CD4-positive, alpha-beta T cell (primary cell): ENCODE measurements at regions not wholly inside any gene's neighbourhood (a gene's known extent, or its start where the extent isn't known, plus 50 kb on each side); places are given as distances from the start of the nearest gene placed in this dataset.

ENCODE experiments used
- ATAC-seq: fragments of 200-7000 bp; cut with Tn5 transposase; one replicate; pipeline ENCODE4 v1.10.0; 2022; ENCODE audit warnings: mild to moderate bottlenecking; ENCODE audit not compliant: poor library complexity
- CTCF ChIA-PET: fragments of 350-600 bp; sonication (Branson Sonifier 250); formaldehyde crosslinking; loops from one replicate; lab custom pipeline; 2021; ENCODE audit warnings: antibody characterized with exemption, inconsistent platforms; lab: Charles Lee
- POLR2A ChIA-PET: fragments of 350-600 bp; sonication (Branson Sonifier 250); formaldehyde crosslinking; loops from one replicate; lab custom pipeline; 2021; ENCODE audit warnings: antibody characterized with exemption, inconsistent platforms; lab: Charles Lee
- DNase-seq, 14 experiments: peaks; one replicate each; pipeline ENCODE4 v3.0.0-alpha.2; 2013 to 2020; ENCODE audit warnings: mixed read lengths in 2 of 14
- H3K27ac ChIP-seq, 2 donors: one replicate each; pipeline versions ENCODE4 v1.5.1 to v1.7.0; 2013; ENCODE audit warnings: low read length in 2 of 2, low read depth in 1 of 2, mild to moderate bottlenecking in 1 of 2
- H3K27me3 ChIP-seq, 2 experiments: 1 replicate in 1 of 2; 2 replicates in 1 of 2; pipeline versions ENCODE4 v1.6.1 to v1.7.0; 2013; ENCODE audit warnings: low read length in 2 of 2, control low read depth in 1 of 2, mild to moderate bottlenecking in 1 of 2, moderate library complexity in 1 of 2; ENCODE audit not compliant: insufficient read depth in 2 of 2, control insufficient read depth in 1 of 2
- H3K36me3 ChIP-seq: one replicate; pipeline ENCODE4 v1.6.1; 2013; ENCODE audit warnings: low read length, control low read depth; ENCODE audit not compliant: insufficient read depth
- H3K4me1 ChIP-seq: one replicate; pipeline ENCODE4 v1.6.1; 2013; ENCODE audit warnings: low read length, control low read depth; ENCODE audit not compliant: insufficient read depth
- H3K4me3 ChIP-seq: one replicate; pipeline ENCODE4 v1.5.1; 2013; ENCODE audit warnings: mild to moderate bottlenecking, low read length, moderate library complexity
- H3K9me3 ChIP-seq, 2 experiments: 1 replicate in 1 of 2; 2 replicates in 1 of 2; pipeline versions ENCODE4 v1.6.1 to v1.7.0; 2013; ENCODE audit warnings: low read length in 2 of 2, mild to moderate bottlenecking in 2 of 2, control low read depth in 1 of 2, moderate library complexity in 1 of 2; ENCODE audit not compliant: control insufficient read depth in 1 of 2, insufficient read depth in 1 of 2
- H3K27ac Mint-ChIP-seq: one replicate; pipeline ENCODE4 v1.8.0; 2020; ENCODE audit warnings: mixed read lengths
- H3K27me3 Mint-ChIP-seq: one replicate; pipeline ENCODE4 v1.8.0; 2021; ENCODE audit warnings: mixed read lengths
- H3K36me3 Mint-ChIP-seq: one replicate; pipeline ENCODE4 v1.8.0; 2021; ENCODE audit warnings: low read depth, mixed read lengths
- H3K4me1 Mint-ChIP-seq: one replicate; pipeline ENCODE4 v1.8.0; 2021; ENCODE audit warnings: low read depth, mixed read lengths
- H3K4me3 Mint-ChIP-seq: one replicate; pipeline ENCODE4 v1.8.0; 2020; ENCODE audit warnings: mild to moderate bottlenecking, mixed read lengths
- H3K9me3 Mint-ChIP-seq: one replicate; pipeline ENCODE4 v1.8.0; 2020; ENCODE audit warnings: mixed read lengths
- CTCF ChIP-seq: fragments of 200-600 bp; IDR thresholded peaks from one replicate; pipeline ENCODE4 v1.8.0; 2022; ENCODE audit warnings: antibody characterized with exemption, mild to moderate bottlenecking
- intact Hi-C, 2 experiments: fragments of 100-400 bp; cut with DNase I in 1 of 2; cut with micrococcal nuclease in 1 of 2; formaldehyde crosslinking; loops; one replicate each; pipeline versions ENCODE4 v1.15.1 to v1.9.0; 2023 to 2025; cut with DNase I, micrococcal nuclease

GRCh38 chr16:60645541-60645940 is 1390.7 kb downstream of the CDH8 start:
- Mint-ChIP-seq H3K4me1 (no peaks in the 10 kb centered on the region), H3K27me3 (no peaks in the 10 kb centered on the region), H3K4me3 (no peak overlapping the region), H3K27ac (no peak overlapping the region), H3K36me3 (no peaks in the 10 kb centered on the region), H3K9me3 (peaks cover 16% of the 10 kb centered on the region)
- no peaks in the 10 kb centered on the region for H3K36me3 ChIP-seq
- TF ChIP-seq CTCF, result no peak
- no peaks in the 10 kb centered on the region for H3K4me1 ChIP-seq
- H3K4me3 ChIP-seq, result no peak overlapping the region
- no peak overlapping the region for H3K27ac ChIP-seq
- ATAC-seq, result no peak
- intact Hi-C loops, result no loop called here
- H3K27me3 ChIP-seq, result no peaks in the 10 kb centered on the region
- ChIA-PET CTCF (no interaction called here), POLR2A (no interaction called here)
- H3K9me3 ChIP-seq, result peaks cover 0 to 10% of the 10 kb centered on the region in 2 experiments
- no peak for DNase-seq

GRCh38 chr16:60642956-60643355 is 1393.3 kb downstream of the CDH8 start:
- Histone ChIP-seq H3K36me3 (no peaks in the 10 kb centered on the region), H3K4me3 (no peak overlapping the region), H3K27ac (no peak overlapping the region), H3K27me3 (no peaks in the 10 kb centered on the region), H3K9me3 (peaks cover 0 to 10% of the 10 kb centered on the region in 2 experiments), H3K4me1 (no peaks in the 10 kb centered on the region)
- DNase-seq (no peak), ATAC-seq (no peak)
- no peaks in the 10 kb centered on the region for H3K27me3 Mint-ChIP-seq
- no peak for TF ChIP-seq CTCF
- peaks cover 16% of the 10 kb centered on the region for H3K9me3 Mint-ChIP-seq
- CTCF ChIA-PET, result interaction anchor here (0.7 kb wide), 1 partner anchor 246 kb away, joined by 3 read pairs; no protein-coding TSS in a partner anchor
- no peak overlapping the region for H3K27ac Mint-ChIP-seq
- no peak overlapping the region for H3K4me3 Mint-ChIP-seq
- H3K4me1 Mint-ChIP-seq, result no peaks in the 10 kb centered on the region
- intact Hi-C loops, result no loop called here
- POLR2A ChIA-PET, result no interaction called here
- H3K36me3 Mint-ChIP-seq, result no peaks in the 10 kb centered on the region

GRCh38 chr16:60641067-60641665 is 1395.1 kb downstream of the CDH8 start:
- no peak for ATAC-seq
- Mint-ChIP-seq H3K27me3 (no peaks in the 10 kb centered on the region), H3K4me1 (no peaks in the 10 kb centered on the region), H3K27ac (no peak overlapping the region), H3K4me3 (no peak overlapping the region), H3K9me3 (peaks cover 12% of the 10 kb centered on the region), H3K36me3 (no peaks in the 10 kb centered on the region)
- intact Hi-C loops, result no loop called here
- no peaks in the 10 kb centered on the region for H3K36me3 ChIP-seq
- no peaks in the 10 kb centered on the region for H3K27me3 ChIP-seq
- no peak overlapping the region for H3K27ac ChIP-seq
- H3K4me1 ChIP-seq, result no peaks in the 10 kb centered on the region
- H3K4me3 ChIP-seq, result no peak overlapping the region
- peaks cover 0 to 10% of the 10 kb centered on the region in 2 experiments for H3K9me3 ChIP-seq
- ChIA-PET CTCF (no interaction called here), POLR2A (no interaction called here)
- no peak for TF ChIP-seq CTCF
- DNase-seq, result no peak
